Uterus (tissue), 3 donors: ENCODE measurements at regions not wholly inside any gene's neighbourhood (a gene's known extent, or its start where the extent isn't known, plus 50 kb on each side); places are given as distances from the start of the nearest gene placed in this dataset.

Experiments
- DNase-seq, 2 donors: peaks; one replicate each; pipeline ENCODE4 v3.0.0-alpha.2; 2019 to 2020
- H3K27ac ChIP-seq, 2 donors: fragments of 200-600 bp; sonication (generic); 1 replicate in 1 of 2; 2 replicates in 1 of 2; pipeline ENCODE4 v1.5.1; 2016 to 2018
- H3K27me3 ChIP-seq, 2 donors: fragments of 200-600 bp; sonication (generic); one replicate each; pipeline ENCODE4 v1.5.1; 2018 to 2019; ENCODE audit warnings: control low read depth in 1 of 2
- H3K36me3 ChIP-seq, 2 donors: fragments of 200-600 bp; sonication (generic); one replicate each; pipeline ENCODE4 v1.5.1; 2019; ENCODE audit warnings: control low read depth in 1 of 2
- H3K4me1 ChIP-seq, 2 donors: fragments of 200-600 bp; sonication (generic); one replicate each; pipeline ENCODE4 v1.5.1; 2018 to 2019; ENCODE audit warnings: control low read depth in 1 of 2
- H3K4me3 ChIP-seq, 2 donors: fragments of 200-600 bp; sonication (generic); 1 replicate in 1 of 2; 2 replicates in 1 of 2; pipeline ENCODE4 v1.5.1; 2018 to 2019; ENCODE audit warnings: mild to moderate bottlenecking in 1 of 2
- H3K9me3 ChIP-seq, 2 donors: fragments of 200-600 bp; sonication (generic); one replicate each; pipeline ENCODE4 v1.5.1; 2019; ENCODE audit warnings: control low read depth in 1 of 2
- CTCF ChIP-seq, 4 experiments: fragments of 200-600 bp in 2 of 4; fragments of 450-650 bp in 2 of 4; sonication (generic) in 2 of 4; IDR thresholded peaks; one replicate each; pipeline ENCODE4 v1.5.1; 2016 to 2019; ENCODE audit warnings: antibody characterized with exemption in 4 of 4, mild to moderate bottlenecking in 2 of 4, moderate library complexity in 1 of 4
- POLR2A ChIP-seq, 2 donors: fragments of 450-650 bp; IDR thresholded peaks; one replicate each; pipeline ENCODE4 v1.6.1; 2016; ENCODE audit warnings: antibody characterized with exemption in 2 of 2, mild to moderate bottlenecking in 1 of 2, moderate library complexity in 1 of 2
- intact Hi-C: fragments of 100-400 bp; cut with DNase I; formaldehyde crosslinking; loops from one replicate; pipeline ENCODE4 v1.15.1; 2023; ENCODE audit warnings: low total_unique reads
- donor health status: DM: yes; HTN: yes; CAD: no.

- Histone ChIP-seq H3K4me1 (peaks cover 0 to 5% of the 10 kb centered on the region in 2 donors), H3K27ac (no peak overlapping the region), H3K36me3 (no peaks in the 10 kb centered on the region), H3K4me3 (no peak overlapping the region), H3K9me3 (no peaks in the 10 kb centered on the region), H3K27me3 (no peaks in the 10 kb centered on the region)
- TF ChIP-seq POLR2A (IDR thresholded peaks at IDR 0.05) (no peak), CTCF (IDR thresholded peaks at IDR 0.05) (no peak)
- intact Hi-C loops: no loop called here
- DNase-seq: no peak
These were observed 136.8 kb upstream of the TCF21 start for GRCh38 chr6:133752129-133752528.

GRCh38 chr6:133753756-133754155, 135.2 kb upstream of the TCF21 start:
- Histone ChIP-seq H3K4me1 (peaks cover 0 to 12% of the 10 kb centered on the region in 2 donors), H3K27me3 (no peaks in the 10 kb centered on the region), H3K36me3 (no peaks in the 10 kb centered on the region), H3K9me3 (no peaks in the 10 kb centered on the region), H3K4me3 (no peak overlapping the region), H3K27ac (no peak overlapping the region)
- DNase-seq: no peak
- intact Hi-C loops: no loop called here
- TF ChIP-seq CTCF (IDR thresholded peaks at IDR 0.05) (no peak), POLR2A (IDR thresholded peaks at IDR 0.05) (no peak)

DNA sequence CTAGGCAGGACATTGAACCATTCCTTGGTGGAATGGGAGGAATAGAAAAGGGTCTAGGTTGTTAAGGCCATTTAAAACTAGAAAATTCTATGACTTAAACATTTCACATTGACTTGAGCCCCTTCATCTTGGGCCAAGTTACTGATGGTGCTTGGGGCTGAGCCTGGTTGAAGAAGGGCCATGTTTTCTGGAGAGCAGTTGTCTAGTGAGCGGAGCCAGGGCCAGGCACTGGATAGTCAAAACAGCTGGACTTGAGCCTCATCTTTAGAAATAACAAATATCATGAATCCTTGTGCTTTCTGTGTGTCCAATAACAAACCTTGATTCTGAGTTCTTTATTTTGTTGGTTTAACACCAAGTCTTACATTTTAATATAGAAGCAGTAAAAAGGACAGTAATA, 134.6 kb upstream of the TCF21 start:
- no peak overlapping the region for H3K4me3 ChIP-seq
- peaks cover 0 to 12% of the 10 kb centered on the region in 2 donors for H3K4me1 ChIP-seq
- no peak for TF ChIP-seq CTCF (IDR thresholded peaks at IDR 0.05)
- no peak for TF ChIP-seq POLR2A (IDR thresholded peaks at IDR 0.05)
- no peaks in the 10 kb centered on the region for H3K27me3 ChIP-seq
- H3K27ac ChIP-seq: no peak overlapping the region
- intact Hi-C loops: no loop called here
- no peaks in the 10 kb centered on the region for H3K36me3 ChIP-seq
- no peaks in the 10 kb centered on the region for H3K9me3 ChIP-seq
- no peak for DNase-seq

DNA sequence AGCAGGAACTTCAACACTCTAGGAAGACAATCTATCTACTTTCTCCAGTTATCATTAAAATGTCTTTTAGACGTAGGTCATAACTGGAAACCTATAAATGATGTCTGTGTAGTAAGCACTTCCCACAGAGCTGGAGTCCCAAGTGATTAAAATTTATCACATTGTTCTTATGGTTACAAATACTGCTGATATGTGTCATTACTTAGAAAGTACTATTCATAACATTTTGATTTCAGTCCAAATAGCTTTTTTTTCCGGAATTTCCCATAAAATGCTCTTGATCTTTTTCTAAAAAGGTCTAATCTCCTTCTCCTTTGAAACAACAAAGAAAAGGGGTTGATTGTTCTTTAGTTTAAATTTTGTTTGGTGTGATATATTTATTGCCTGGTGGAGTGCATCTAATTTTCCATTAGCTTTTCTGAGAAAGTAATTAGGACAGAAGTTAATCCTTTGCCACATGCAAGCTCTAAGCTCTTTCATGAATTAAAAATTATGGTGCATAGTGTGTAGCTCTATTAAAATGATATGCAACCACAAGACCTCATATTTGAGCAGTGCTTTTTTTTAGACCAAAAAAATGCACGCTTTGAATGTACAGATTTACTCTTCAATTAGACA, 132.7 kb upstream of the TCF21 start:
- no peak for DNase-seq
- H3K27ac ChIP-seq: peak overlapping the region; percentile 45 to 46
- intact Hi-C loops: no loop called here
- no peaks in the 10 kb centered on the region for H3K36me3 ChIP-seq
- H3K9me3 ChIP-seq: no peaks in the 10 kb centered on the region
- no peaks in the 10 kb centered on the region for H3K27me3 ChIP-seq
- H3K4me1 ChIP-seq: peaks cover 0 to 14% of the 10 kb centered on the region in 2 donors
- no peak overlapping the region for H3K4me3 ChIP-seq
- no peak for TF ChIP-seq CTCF (IDR thresholded peaks at IDR 0.05)
- TF ChIP-seq POLR2A (IDR thresholded peaks at IDR 0.05): no peak

DNA sequence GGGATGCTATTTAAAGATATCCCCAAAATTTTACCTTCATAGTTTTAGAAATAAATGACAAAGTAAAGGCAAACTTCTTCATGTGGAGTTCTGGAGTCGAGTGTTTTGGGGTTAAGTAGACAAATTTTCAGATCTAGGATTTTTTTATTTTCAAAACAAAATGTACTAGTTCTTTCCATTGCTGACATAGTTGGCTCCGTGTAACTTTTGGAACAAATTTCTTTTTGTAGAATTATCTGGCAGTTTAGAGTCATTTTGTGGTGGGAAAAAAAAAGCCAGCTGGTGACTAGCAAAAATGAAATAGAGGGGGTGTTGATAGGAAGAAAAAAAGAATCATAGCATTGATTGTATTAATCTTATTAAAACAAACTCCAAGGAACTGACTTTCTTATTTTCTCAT, 131.6 kb upstream of the TCF21 start:
- H3K27me3 ChIP-seq: no peaks in the 10 kb centered on the region
- no peaks in the 10 kb centered on the region for H3K9me3 ChIP-seq
- TF ChIP-seq CTCF (IDR thresholded peaks at IDR 0.05): no peak
- TF ChIP-seq POLR2A (IDR thresholded peaks at IDR 0.05): no peak
- H3K4me1 ChIP-seq: peaks cover 0 to 21% of the 10 kb centered on the region in 2 donors
- no peak for DNase-seq
- H3K4me3 ChIP-seq: no peak overlapping the region
- intact Hi-C loops: no loop called here
- no peaks in the 10 kb centered on the region for H3K36me3 ChIP-seq
- peak overlapping the region; percentile 9 to 45 for H3K27ac ChIP-seq
